ENCODE measurements at regions not wholly inside any gene's neighbourhood (a gene's known extent, or its start where the extent isn't known, plus 50 kb on each side); places are given as distances from the start of the nearest gene placed in this dataset.

DNA sequence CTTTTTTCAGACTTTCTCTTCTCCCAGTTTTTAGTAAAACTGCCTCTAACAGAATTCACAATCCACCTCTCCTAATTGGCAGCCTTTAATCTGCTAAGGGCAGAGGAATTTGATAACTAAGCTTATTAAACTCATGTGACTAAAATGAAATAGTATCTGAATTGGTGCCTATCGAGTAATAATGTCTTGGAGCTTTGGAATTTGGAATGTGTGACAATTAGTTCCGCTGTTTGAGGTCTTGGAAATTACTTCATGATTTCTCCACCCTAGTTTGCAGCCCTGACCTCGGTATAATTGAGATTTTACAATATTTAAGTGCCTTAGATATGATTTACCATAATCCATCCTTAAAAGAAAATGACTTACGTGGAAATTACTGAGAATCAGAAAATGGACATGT, 190.4 kb upstream of the NEBL start:
- TF ChIP-seq, protein P1, sequence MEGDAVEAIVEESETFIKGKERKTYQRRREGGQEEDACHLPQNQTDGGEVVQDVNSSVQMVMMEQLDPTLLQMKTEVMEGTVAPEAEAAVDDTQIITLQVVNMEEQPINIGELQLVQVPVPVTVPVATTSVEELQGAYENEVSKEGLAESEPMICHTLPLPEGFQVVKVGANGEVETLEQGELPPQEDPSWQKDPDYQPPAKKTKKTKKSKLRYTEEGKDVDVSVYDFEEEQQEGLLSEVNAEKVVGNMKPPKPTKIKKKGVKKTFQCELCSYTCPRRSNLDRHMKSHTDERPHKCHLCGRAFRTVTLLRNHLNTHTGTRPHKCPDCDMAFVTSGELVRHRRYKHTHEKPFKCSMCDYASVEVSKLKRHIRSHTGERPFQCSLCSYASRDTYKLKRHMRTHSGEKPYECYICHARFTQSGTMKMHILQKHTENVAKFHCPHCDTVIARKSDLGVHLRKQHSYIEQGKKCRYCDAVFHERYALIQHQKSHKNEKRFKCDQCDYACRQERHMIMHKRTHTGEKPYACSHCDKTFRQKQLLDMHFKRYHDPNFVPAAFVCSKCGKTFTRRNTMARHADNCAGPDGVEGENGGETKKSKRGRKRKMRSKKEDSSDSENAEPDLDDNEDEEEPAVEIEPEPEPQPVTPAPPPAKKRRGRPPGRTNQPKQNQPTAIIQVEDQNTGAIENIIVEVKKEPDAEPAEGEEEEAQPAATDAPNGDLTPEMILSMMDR (IDR thresholded peaks at IDR 0.05): no peak
- TF ChIP-seq ZFX (IDR thresholded peaks at IDR 0.05; ENCODE audit: borderline replicate concordance): no peak
